ENCODE measurements at regions not wholly inside any gene's neighbourhood (a gene's known extent, or its start where the extent isn't known, plus 50 kb on each side); places are given as distances from the start of the nearest gene placed in this dataset.

DNA sequence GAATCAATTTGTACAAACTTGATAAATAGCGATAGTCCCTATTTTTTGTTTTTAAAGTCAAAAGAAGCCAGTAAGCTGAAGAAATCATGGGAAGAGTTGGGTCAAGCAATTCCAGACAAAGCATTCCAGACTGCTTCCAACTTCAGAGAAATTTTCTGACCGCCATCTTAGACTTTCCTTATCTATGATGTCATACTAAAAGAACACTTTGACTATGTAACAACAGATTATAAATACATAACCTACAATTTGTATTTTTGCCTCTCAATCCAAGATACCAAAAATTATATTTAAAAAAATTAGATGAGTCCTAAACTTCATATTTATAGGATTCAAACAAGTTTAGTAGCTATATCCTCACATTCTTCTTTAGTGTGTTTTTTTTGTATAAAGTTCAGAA is 286.2 kb upstream of the KCNH8 start:
- POLR2A ChIA-PET: no interaction called here
- no peak overlapping the region for H3K4me3 Mint-ChIP-seq (ENCODE audit: unreplicated experiment)
- Histone ChIP-seq H3K4me1 (no peaks in the 10 kb centered on the region), H3K27me3 (replicated peaks; ENCODE audit: control insufficient read depth, insufficient read depth, low read length) (no peaks in the 10 kb centered on the region), H3K4me3 (ENCODE audit: low read depth, low read length) (no peak overlapping the region), H3K36me3 (ENCODE audit: control insufficient read depth, insufficient read depth, low read length) (no peaks in the 10 kb centered on the region), H3K9me3 (no peaks in the 10 kb centered on the region)
- TF ChIP-seq, protein P1, sequence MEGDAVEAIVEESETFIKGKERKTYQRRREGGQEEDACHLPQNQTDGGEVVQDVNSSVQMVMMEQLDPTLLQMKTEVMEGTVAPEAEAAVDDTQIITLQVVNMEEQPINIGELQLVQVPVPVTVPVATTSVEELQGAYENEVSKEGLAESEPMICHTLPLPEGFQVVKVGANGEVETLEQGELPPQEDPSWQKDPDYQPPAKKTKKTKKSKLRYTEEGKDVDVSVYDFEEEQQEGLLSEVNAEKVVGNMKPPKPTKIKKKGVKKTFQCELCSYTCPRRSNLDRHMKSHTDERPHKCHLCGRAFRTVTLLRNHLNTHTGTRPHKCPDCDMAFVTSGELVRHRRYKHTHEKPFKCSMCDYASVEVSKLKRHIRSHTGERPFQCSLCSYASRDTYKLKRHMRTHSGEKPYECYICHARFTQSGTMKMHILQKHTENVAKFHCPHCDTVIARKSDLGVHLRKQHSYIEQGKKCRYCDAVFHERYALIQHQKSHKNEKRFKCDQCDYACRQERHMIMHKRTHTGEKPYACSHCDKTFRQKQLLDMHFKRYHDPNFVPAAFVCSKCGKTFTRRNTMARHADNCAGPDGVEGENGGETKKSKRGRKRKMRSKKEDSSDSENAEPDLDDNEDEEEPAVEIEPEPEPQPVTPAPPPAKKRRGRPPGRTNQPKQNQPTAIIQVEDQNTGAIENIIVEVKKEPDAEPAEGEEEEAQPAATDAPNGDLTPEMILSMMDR (IDR thresholded peaks at IDR 0.05; ENCODE audit: insufficient read depth in 1 of 2, low read depth in 1 of 2, low read length in 1 of 2, severe bottlenecking in 1 of 2, unreplicated experiment in 1 of 2): no peak
- H3K36me3 Mint-ChIP-seq (ENCODE audit: insufficient read depth, unreplicated experiment): peaks cover 5% of the 10 kb centered on the region
- H3K27ac Mint-ChIP-seq (ENCODE audit: unreplicated experiment): no peak overlapping the region
- DNase-seq: no peak
- CTCF ChIA-PET: no interaction called here
- peaks cover 5% of the 10 kb centered on the region for H3K9me3 Mint-ChIP-seq (ENCODE audit: unreplicated experiment)
- no peaks in the 10 kb centered on the region for H3K4me1 Mint-ChIP-seq (ENCODE audit: low read depth, unreplicated experiment)
- no TSS peak for BruUV-seq (replicated peaks)
- intact Hi-C loops (cut with micrococcal nuclease; ENCODE audit: unreplicated experiment): no loop called here
- H3K27me3 Mint-ChIP-seq (ENCODE audit: insufficient read depth, unreplicated experiment): no peaks in the 10 kb centered on the region

DNA sequence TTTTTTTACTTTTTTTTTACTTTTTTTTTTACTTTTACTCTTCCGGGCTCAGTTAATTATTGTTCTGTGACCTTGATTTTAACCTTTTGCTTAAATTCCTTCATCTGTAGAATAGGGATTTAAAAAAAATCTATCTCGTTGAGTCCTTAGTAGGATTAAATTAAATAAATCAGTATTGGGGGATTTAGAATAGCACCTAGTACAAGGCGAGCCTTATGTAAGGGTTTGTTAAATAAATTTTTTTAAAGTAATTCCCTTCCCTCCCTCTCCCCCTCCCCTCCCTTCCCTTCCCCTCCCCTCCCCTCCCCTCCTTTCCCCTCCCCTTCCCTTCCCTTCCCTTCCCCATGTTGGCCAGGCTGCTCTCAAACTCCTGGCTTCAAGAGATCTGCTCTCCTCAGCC is 287.2 kb upstream of the KCNH8 start:
- CTCF ChIA-PET: no interaction called here
- Mint-ChIP-seq H3K4me1 (ENCODE audit: low read depth, unreplicated experiment) (no peaks in the 10 kb centered on the region), H3K27ac (ENCODE audit: unreplicated experiment) (no peak overlapping the region), H3K4me3 (ENCODE audit: unreplicated experiment) (no peak overlapping the region), H3K9me3 (ENCODE audit: unreplicated experiment) (peaks cover 14% of the 10 kb centered on the region), H3K27me3 (ENCODE audit: insufficient read depth, unreplicated experiment) (no peaks in the 10 kb centered on the region), H3K36me3 (ENCODE audit: insufficient read depth, unreplicated experiment) (peaks cover 5% of the 10 kb centered on the region)
- TF ChIP-seq, protein P1 (IDR thresholded peaks at IDR 0.05; ENCODE audit: insufficient read depth in 1 of 2, low read depth in 1 of 2, low read length in 1 of 2, severe bottlenecking in 1 of 2, unreplicated experiment in 1 of 2): no peak
- intact Hi-C loops (cut with micrococcal nuclease; ENCODE audit: unreplicated experiment): no loop called here
- POLR2A ChIA-PET: no interaction called here
- no TSS peak for BruUV-seq (replicated peaks)
- H3K4me1 ChIP-seq: peaks cover 2% of the 10 kb centered on the region; the same call in 1 of the 2 replicates
- no peaks in the 10 kb centered on the region for H3K27me3 ChIP-seq (replicated peaks; ENCODE audit: control insufficient read depth, insufficient read depth, low read length)
- no peak for DNase-seq
- H3K36me3 ChIP-seq (ENCODE audit: control insufficient read depth, insufficient read depth, low read length): no peaks in the 10 kb centered on the region
- peaks cover 5% of the 10 kb centered on the region for H3K9me3 ChIP-seq
- no peak overlapping the region for H3K4me3 ChIP-seq (ENCODE audit: low read depth, low read length)

DNA sequence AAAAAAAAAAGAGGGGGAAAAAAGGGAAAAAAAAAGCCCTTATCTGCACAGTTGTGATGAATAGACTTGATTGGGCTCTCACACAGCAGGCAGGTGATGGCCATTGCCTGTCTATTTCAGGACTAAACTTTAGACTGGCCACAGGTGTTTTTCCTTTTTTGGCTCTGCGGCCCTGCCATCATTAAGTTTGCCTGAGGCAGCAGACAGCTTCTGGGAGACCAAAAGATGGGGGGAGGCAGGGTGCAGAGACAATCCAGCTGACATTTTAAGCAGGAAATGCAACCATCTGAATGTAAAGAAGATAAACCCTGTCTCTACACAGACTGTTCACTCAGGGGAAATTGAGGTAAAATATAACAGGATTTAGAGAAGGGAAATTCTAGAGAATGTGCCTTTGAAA is 295.0 kb upstream of the KCNH8 start:
- Mint-ChIP-seq H3K27ac (ENCODE audit: unreplicated experiment) (no peak overlapping the region), H3K4me1 (ENCODE audit: low read depth, unreplicated experiment) (no peaks in the 10 kb centered on the region), H3K9me3 (ENCODE audit: unreplicated experiment) (peaks cover 23% of the 10 kb centered on the region), H3K4me3 (ENCODE audit: unreplicated experiment) (no peak overlapping the region), H3K36me3 (ENCODE audit: insufficient read depth, unreplicated experiment) (peaks cover 11% of the 10 kb centered on the region), H3K27me3 (ENCODE audit: insufficient read depth, unreplicated experiment) (no peaks in the 10 kb centered on the region)
- peak in 1 of 2 experiments; percentile 52 for DNase-seq
- H3K36me3 ChIP-seq (ENCODE audit: control insufficient read depth, insufficient read depth, low read length): no peaks in the 10 kb centered on the region
- peaks cover 12% of the 10 kb centered on the region for H3K9me3 ChIP-seq
- intact Hi-C loops (cut with micrococcal nuclease; ENCODE audit: unreplicated experiment): no loop called here
- H3K4me1 ChIP-seq: peaks cover 3% of the 10 kb centered on the region; the same call in 1 of the 2 replicates
- TF ChIP-seq, protein P1 (IDR thresholded peaks at IDR 0.05; ENCODE audit: insufficient read depth in 1 of 2, low read depth in 1 of 2, low read length in 1 of 2, severe bottlenecking in 1 of 2, unreplicated experiment in 1 of 2): no peak
- POLR2A ChIA-PET: no interaction called here
- H3K4me3 ChIP-seq (ENCODE audit: low read depth, low read length): no peak overlapping the region
- CTCF ChIA-PET: no interaction called here
- no peaks in the 10 kb centered on the region for H3K27me3 ChIP-seq (replicated peaks; ENCODE audit: control insufficient read depth, insufficient read depth, low read length)
- BruUV-seq (replicated peaks): no TSS peak

Data from Caco-2 (cell line).